ENCODE measurements at regions not wholly inside any gene's neighbourhood (a gene's known extent, or its start where the extent isn't known, plus 50 kb on each side); places are given as distances from the start of the nearest gene placed in this dataset.

DNA sequence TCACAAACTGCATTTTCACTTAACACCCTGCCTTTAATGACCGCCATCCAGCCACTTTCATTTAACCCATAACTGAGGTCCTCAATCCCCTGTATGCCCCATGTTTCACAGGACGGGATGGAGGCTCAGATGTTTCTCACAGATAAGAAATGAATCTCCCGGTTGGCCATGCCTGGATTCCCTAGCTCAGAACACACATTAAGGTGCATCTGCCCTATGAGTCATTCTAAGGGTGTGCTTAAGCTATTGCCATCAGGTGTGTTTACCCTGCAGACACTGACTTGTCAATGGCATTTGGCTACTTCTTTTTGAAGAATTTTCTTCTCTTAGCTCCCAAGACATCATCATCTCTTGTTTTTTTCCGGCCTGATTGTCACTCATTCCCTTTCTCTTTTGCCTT lies 222.6 kb upstream of the SMIM31 start:
- no peak for TF ChIP-seq POLR2A (IDR thresholded peaks at IDR 0.05)
- TF ChIP-seq, protein P1, sequence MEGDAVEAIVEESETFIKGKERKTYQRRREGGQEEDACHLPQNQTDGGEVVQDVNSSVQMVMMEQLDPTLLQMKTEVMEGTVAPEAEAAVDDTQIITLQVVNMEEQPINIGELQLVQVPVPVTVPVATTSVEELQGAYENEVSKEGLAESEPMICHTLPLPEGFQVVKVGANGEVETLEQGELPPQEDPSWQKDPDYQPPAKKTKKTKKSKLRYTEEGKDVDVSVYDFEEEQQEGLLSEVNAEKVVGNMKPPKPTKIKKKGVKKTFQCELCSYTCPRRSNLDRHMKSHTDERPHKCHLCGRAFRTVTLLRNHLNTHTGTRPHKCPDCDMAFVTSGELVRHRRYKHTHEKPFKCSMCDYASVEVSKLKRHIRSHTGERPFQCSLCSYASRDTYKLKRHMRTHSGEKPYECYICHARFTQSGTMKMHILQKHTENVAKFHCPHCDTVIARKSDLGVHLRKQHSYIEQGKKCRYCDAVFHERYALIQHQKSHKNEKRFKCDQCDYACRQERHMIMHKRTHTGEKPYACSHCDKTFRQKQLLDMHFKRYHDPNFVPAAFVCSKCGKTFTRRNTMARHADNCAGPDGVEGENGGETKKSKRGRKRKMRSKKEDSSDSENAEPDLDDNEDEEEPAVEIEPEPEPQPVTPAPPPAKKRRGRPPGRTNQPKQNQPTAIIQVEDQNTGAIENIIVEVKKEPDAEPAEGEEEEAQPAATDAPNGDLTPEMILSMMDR (IDR thresholded peaks at IDR 0.05): no peak

All from heart left ventricle (tissue), 13 donors.